GM19043 (cell line): ENCODE measurements at regions not wholly inside any gene's neighbourhood (a gene's known extent, or its start where the extent isn't known, plus 50 kb on each side); places are given as distances from the start of the nearest gene placed in this dataset.
"Not testable (repeated sequence)": the region's sequence is repeated elsewhere in the genome, so short reads cannot be mapped to it uniquely, and the experiment has no call there.

Experiments
- ATAC-seq: cut with Tn5 transposase; IDR thresholded peaks from one replicate; pipeline ENCODE4 v1.9.1; 2021; ENCODE audit warnings: low read depth; ENCODE audit not compliant: unreplicated experiment

- ATAC-seq = no peak
Observed at GRCh38 chr1:38179483-38179882, 132.9 kb upstream of the POU3F1 start.

- no peak for ATAC-seq
Observed at GRCh38 chr1:38178216-38178615, 131.6 kb upstream of the POU3F1 start.

- ATAC-seq = no peak
Observed at GRCh38 chr1:38175121-38175520, 128.5 kb upstream of the POU3F1 start.

- ATAC-seq = no peak
Observed at GRCh38 chr1:38173848-38174247, 127.3 kb upstream of the POU3F1 start.

- ATAC-seq = no peak
Observed at GRCh38 chr1:38173157-38173831, 126.7 kb upstream of the POU3F1 start.

GRCh38 chr1:38169121-38169520, 122.5 kb upstream of the POU3F1 start:
- no peak for ATAC-seq

GRCh38 chr1:38168365-38168764, 121.8 kb upstream of the POU3F1 start:
- ATAC-seq = no peak

- no peak for ATAC-seq
Observed at GRCh38 chr1:38166461-38166860, 119.9 kb upstream of the POU3F1 start.

- ATAC-seq = no peak
Observed at GRCh38 chr1:38153778-38154470, 107.3 kb upstream of the POU3F1 start.

GRCh38 chr1:38153066-38153777, 106.6 kb upstream of the POU3F1 start:
- no peak for ATAC-seq

GRCh38 chr1:38152351-38153065, 105.9 kb upstream of the POU3F1 start:
- ATAC-seq = no peak

- ATAC-seq = no peak
Observed at GRCh38 chr1:38151399-38151798, 104.8 kb upstream of the POU3F1 start.

- not testable (repeated sequence) for ATAC-seq
Observed at GRCh38 chr1:38146079-38146478, 99.5 kb upstream of the POU3F1 start.

- no peak for ATAC-seq
Observed at GRCh38 chr1:38142606-38143005, 96.0 kb upstream of the POU3F1 start.

GRCh38 chr1:38141483-38141882, 94.9 kb upstream of the POU3F1 start:
- ATAC-seq = no peak

GRCh38 chr1:38139738-38140487, 93.3 kb upstream of the POU3F1 start:
- ATAC-seq = no peak

- no peak for ATAC-seq
Observed at GRCh38 chr1:38138498-38139233, 92.1 kb upstream of the POU3F1 start.

GRCh38 chr1:38137164-38137563, 90.6 kb upstream of the POU3F1 start:
- ATAC-seq = no peak

GRCh38 chr1:38135625-38136414, 89.2 kb upstream of the POU3F1 start:
- no peak for ATAC-seq
